Loucy (cell line): ENCODE measurements at regions not wholly inside any gene's neighbourhood (a gene's known extent, or its start where the extent isn't known, plus 50 kb on each side); places are given as distances from the start of the nearest gene placed in this dataset.

ENCODE experiments used
- H2AFZ ChIP-seq: fragments of 200-600 bp; sonication (generic); 2 replicates; pipeline ENCODE4 v1.6.0; 2016; ENCODE audit warnings: antibody characterized with exemption, mild to moderate bottlenecking, low read length, moderate library complexity
- H3F3A ChIP-seq: fragments of 200-600 bp; 2 replicates; pipeline ENCODE4 v1.6.0; 2016; ENCODE audit warnings: antibody characterized with exemption, low read depth, mild to moderate bottlenecking
- H3K27me3 ChIP-seq: fragments of 200-600 bp; sonication (generic); 2 replicates; pipeline ENCODE4 v1.6.1; 2014; ENCODE audit warnings: low read length, mild to moderate bottlenecking; ENCODE audit not compliant: insufficient read depth, poor library complexity, severe bottlenecking
- H3K36me3 ChIP-seq: fragments of 200-600 bp; sonication (generic); 2 replicates; pipeline ENCODE4 v1.6.1; 2016; ENCODE audit warnings: low read length; ENCODE audit not compliant: insufficient read depth
- H3K4me1 ChIP-seq: fragments of 200-600 bp; sonication (generic); 2 replicates; pipeline ENCODE4 v1.5.1; 2014; ENCODE audit warnings: low read length, mild to moderate bottlenecking; ENCODE audit not compliant: insufficient read depth, poor library complexity, severe bottlenecking
- H3K4me2 ChIP-seq: fragments of 200-600 bp; sonication (generic); 2 replicates; pipeline ENCODE4 v1.6.0; 2014; ENCODE audit warnings: antibody characterized with exemption, low read length, low read depth, mild to moderate bottlenecking; ENCODE audit not compliant: poor library complexity, severe bottlenecking
- H3K4me3 ChIP-seq: fragments of 200-600 bp; sonication (generic); 2 replicates; pipeline ENCODE4 v1.5.1; 2014; ENCODE audit warnings: low read length, mild to moderate bottlenecking, mixed read lengths; ENCODE audit not compliant: poor library complexity, severe bottlenecking
- H3K79me2 ChIP-seq: fragments of 200-600 bp; sonication (generic); 2 replicates; pipeline ENCODE4 v1.6.1; 2014; ENCODE audit warnings: low read length; ENCODE audit not compliant: insufficient read depth
- H3K9ac ChIP-seq: fragments of 200-600 bp; sonication (generic); 2 replicates; pipeline ENCODE4 v1.6.0; 2014; ENCODE audit warnings: mild to moderate bottlenecking, low read depth, low read length, moderate library complexity; ENCODE audit not compliant: poor library complexity, severe bottlenecking
- H3K9me2 ChIP-seq: fragments of 200-600 bp; sonication (generic); replicated peaks from 2 replicates; pipeline ENCODE4 v1.6.1; 2016; ENCODE audit warnings: low read depth, low read length, mixed read lengths
- H3K9me3 ChIP-seq: fragments of 200-600 bp; sonication (generic); 2 replicates; pipeline ENCODE4 v1.6.1; 2014; ENCODE audit warnings: mild to moderate bottlenecking, antibody characterized with exemption, low read length, low read depth; ENCODE audit not compliant: insufficient read depth
- H4K20me1 ChIP-seq: fragments of 200-600 bp; sonication (generic); 2 replicates; pipeline ENCODE4 v1.6.0; 2014; ENCODE audit warnings: antibody characterized with exemption, low read length, mild to moderate bottlenecking; ENCODE audit not compliant: insufficient read depth, poor library complexity, severe bottlenecking
- CTCF ChIP-seq: fragments of 200-600 bp; sonication (generic); conservative IDR thresholded peaks from 2 replicates; pipeline ENCODE4 v1.5.1; 2014; ENCODE audit warnings: mild to moderate bottlenecking, antibody characterized with exemption, low read length
- EZH2phosphoT487 ChIP-seq: fragments of 200-600 bp; IDR thresholded peaks from 2 replicates; pipeline ENCODE4 v1.6.1; 2018; ENCODE audit warnings: antibody characterized with exemption, mild to moderate bottlenecking, moderate library complexity, borderline replicate concordance

- Histone ChIP-seq H3K9me3 (no peaks in the 10 kb centered on the region), H3K9ac (no peak overlapping the region), H3K9me2 (no peaks in the 10 kb centered on the region), H3K79me2 (no peaks in the 10 kb centered on the region), H2AFZ (no peak overlapping the region), H3F3A (no peaks in the 10 kb centered on the region), H4K20me1 (no peaks in the 10 kb centered on the region), H3K27me3 (no peaks in the 10 kb centered on the region), H3K4me3 (no peak overlapping the region), H3K36me3 (no peaks in the 10 kb centered on the region), H3K4me2 (no peak overlapping the region), H3K4me1 (no peaks in the 10 kb centered on the region)
- TF ChIP-seq EZH2phosphoT487 (no peak), CTCF (no peak)
These were observed 380.1 kb upstream of the MEIS2 start for GRCh38 chr15:37480482-37480881.

GRCh38 chr15:37481126-37481525 is 380.8 kb upstream of the MEIS2 start:
- no peaks in the 10 kb centered on the region for H3F3A ChIP-seq
- no peaks in the 10 kb centered on the region for H3K36me3 ChIP-seq
- H3K9ac ChIP-seq, result no peak overlapping the region
- no peak for TF ChIP-seq EZH2phosphoT487
- no peak for TF ChIP-seq CTCF
- no peaks in the 10 kb centered on the region for H3K27me3 ChIP-seq
- no peak overlapping the region for H3K4me3 ChIP-seq
- no peak overlapping the region for H2AFZ ChIP-seq
- H3K9me3 ChIP-seq, result no peaks in the 10 kb centered on the region
- H3K4me1 ChIP-seq, result no peaks in the 10 kb centered on the region
- no peaks in the 10 kb centered on the region for H3K79me2 ChIP-seq
- H3K4me2 ChIP-seq, result no peak overlapping the region
- no peaks in the 10 kb centered on the region for H3K9me2 ChIP-seq
- H4K20me1 ChIP-seq, result no peaks in the 10 kb centered on the region

GRCh38 chr15:37483779-37484178 is 383.4 kb upstream of the MEIS2 start:
- Histone ChIP-seq H3K9ac (no peak overlapping the region), H3F3A (no peaks in the 10 kb centered on the region), H3K36me3 (no peaks in the 10 kb centered on the region), H2AFZ (no peak overlapping the region), H3K4me1 (no peaks in the 10 kb centered on the region), H3K4me3 (no peak overlapping the region), H3K9me2 (no peaks in the 10 kb centered on the region), H3K79me2 (no peaks in the 10 kb centered on the region), H4K20me1 (no peaks in the 10 kb centered on the region), H3K4me2 (no peak overlapping the region), H3K27me3 (no peaks in the 10 kb centered on the region), H3K9me3 (no peaks in the 10 kb centered on the region)
- TF ChIP-seq CTCF (no peak), EZH2phosphoT487 (no peak)
